ENCODE measurements at regions not wholly inside any gene's neighbourhood (a gene's known extent, or its start where the extent isn't known, plus 50 kb on each side); places are given as distances from the start of the nearest gene placed in this dataset.

DNA sequence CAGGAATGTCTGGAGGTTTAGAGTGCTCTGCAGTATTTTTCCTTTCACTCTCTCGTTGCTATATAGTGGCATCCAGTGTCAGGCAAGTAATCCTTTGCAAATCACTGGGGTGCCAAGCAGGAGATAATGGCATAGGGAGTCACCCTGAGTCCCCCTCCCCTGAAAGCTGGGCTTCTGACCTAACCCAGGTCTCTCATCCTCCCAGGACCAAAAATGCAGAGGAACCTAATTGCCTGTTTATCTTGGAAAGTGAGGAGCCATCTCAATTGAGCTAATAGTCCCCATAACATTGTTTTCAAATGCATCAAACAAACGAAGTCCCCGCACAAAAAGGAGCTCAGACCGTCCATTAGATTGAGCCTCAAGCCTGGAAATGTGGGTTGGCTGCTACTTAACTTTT is 368.0 kb upstream of the IRX2 start:
- intact Hi-C loops (cut with DNase I): no loop called here
- Histone ChIP-seq H3K36me3 (no peaks in the 10 kb centered on the region), H3K4me1 (no peaks in the 10 kb centered on the region), H3K9me3 (no peaks in the 10 kb centered on the region), H3K4me3 (no peak overlapping the region), H3K27ac (no peak overlapping the region), H3K27me3 (peaks cover 16% of the 10 kb centered on the region)
- TF ChIP-seq, protein P1, sequence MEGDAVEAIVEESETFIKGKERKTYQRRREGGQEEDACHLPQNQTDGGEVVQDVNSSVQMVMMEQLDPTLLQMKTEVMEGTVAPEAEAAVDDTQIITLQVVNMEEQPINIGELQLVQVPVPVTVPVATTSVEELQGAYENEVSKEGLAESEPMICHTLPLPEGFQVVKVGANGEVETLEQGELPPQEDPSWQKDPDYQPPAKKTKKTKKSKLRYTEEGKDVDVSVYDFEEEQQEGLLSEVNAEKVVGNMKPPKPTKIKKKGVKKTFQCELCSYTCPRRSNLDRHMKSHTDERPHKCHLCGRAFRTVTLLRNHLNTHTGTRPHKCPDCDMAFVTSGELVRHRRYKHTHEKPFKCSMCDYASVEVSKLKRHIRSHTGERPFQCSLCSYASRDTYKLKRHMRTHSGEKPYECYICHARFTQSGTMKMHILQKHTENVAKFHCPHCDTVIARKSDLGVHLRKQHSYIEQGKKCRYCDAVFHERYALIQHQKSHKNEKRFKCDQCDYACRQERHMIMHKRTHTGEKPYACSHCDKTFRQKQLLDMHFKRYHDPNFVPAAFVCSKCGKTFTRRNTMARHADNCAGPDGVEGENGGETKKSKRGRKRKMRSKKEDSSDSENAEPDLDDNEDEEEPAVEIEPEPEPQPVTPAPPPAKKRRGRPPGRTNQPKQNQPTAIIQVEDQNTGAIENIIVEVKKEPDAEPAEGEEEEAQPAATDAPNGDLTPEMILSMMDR (IDR thresholded peaks at IDR 0.05): no peak
- ATAC-seq (no peak), DNase-seq (no peak)

DNA sequence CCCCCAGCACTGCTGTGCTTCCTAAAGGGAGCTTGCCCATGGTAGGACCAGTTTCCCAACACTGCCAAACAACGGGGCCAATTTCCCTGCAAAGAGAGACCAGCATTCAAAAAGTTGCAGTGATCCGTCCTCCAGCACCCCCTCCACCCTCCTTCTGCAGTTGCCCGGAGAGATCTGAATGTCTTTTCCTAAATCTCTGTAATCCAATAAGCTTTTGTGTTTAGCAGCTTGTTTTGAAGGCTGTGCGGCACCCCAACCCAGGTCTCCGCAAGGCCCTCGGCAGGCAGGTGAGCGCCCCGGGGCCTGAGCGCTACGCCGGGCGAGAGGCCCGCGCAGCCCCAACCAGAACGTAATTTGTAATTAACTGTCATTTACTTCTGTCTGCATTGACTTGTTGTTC is 366.9 kb upstream of the IRX2 start:
- peak; percentile 19 for DNase-seq
- H3K27me3 ChIP-seq: peaks cover 16% of the 10 kb centered on the region
- H3K4me1 ChIP-seq: no peaks in the 10 kb centered on the region
- no peak overlapping the region for H3K4me3 ChIP-seq
- intact Hi-C loops (cut with DNase I): no loop called here
- H3K9me3 ChIP-seq: no peaks in the 10 kb centered on the region
- H3K27ac ChIP-seq: no peak overlapping the region
- TF ChIP-seq, protein P1 (IDR thresholded peaks at IDR 0.05): no peak
- ATAC-seq: no peak
- no peaks in the 10 kb centered on the region for H3K36me3 ChIP-seq

DNA sequence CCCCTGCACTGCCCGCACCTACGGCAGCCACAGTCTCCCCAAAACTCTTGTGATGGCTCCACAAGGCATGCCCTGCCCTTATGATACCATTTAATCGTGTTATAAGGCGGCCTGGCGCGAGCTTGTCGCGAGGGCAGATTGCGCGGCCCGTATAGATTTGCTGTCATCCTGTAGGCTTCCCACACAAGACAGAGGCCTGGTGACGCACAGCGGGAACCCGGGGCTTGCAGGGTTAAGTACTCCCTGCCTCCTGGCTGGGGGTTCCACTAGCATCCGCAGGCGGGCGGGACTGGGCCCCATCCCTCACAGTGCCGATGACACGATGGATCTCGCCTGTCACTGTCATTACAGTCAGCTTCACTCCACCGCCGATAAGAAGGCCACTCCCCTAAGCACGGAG is 364.9 kb upstream of the IRX2 start:
- TF ChIP-seq, protein P1 (IDR thresholded peaks at IDR 0.05): no peak
- peak; percentile 34 for DNase-seq
- H3K4me1 ChIP-seq: no peaks in the 10 kb centered on the region
- H3K4me3 ChIP-seq: no peak overlapping the region
- H3K27me3 ChIP-seq: peaks cover 13% of the 10 kb centered on the region
- H3K27ac ChIP-seq: no peak overlapping the region
- no peaks in the 10 kb centered on the region for H3K9me3 ChIP-seq
- H3K36me3 ChIP-seq: no peaks in the 10 kb centered on the region
- intact Hi-C loops (cut with DNase I): no loop called here
- ATAC-seq: no peak

DNA sequence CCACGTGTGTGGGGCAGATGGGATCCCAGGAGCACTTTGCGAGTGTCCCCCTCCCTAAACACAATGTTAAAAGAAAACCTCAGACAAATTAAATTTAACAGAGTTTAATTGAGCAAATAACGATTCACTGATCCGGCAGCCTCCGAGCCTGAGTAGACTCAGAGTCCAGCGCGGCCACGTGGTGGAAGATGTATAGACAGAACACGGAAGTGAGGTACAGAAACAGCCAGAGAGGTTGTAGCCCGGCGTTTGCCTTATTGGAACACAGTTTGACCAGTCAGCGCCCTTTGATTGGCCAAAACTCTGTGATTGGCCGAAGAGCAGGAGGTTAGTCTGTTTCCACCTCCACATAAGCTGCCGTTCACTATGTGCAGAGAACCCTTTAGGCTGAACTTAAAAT is 363.0 kb upstream of the IRX2 start:
- DNase-seq (peak; percentile 35), ATAC-seq (no peak)
- H3K4me1 ChIP-seq: no peaks in the 10 kb centered on the region
- intact Hi-C loops (cut with DNase I): no loop called here
- H3K4me3 ChIP-seq: no peak overlapping the region
- H3K27ac ChIP-seq: no peak overlapping the region
- TF ChIP-seq, protein P1 (IDR thresholded peaks at IDR 0.05): no peak
- H3K27me3 ChIP-seq: peaks cover 11% of the 10 kb centered on the region
- no peaks in the 10 kb centered on the region for H3K9me3 ChIP-seq
- no peaks in the 10 kb centered on the region for H3K36me3 ChIP-seq

DNA sequence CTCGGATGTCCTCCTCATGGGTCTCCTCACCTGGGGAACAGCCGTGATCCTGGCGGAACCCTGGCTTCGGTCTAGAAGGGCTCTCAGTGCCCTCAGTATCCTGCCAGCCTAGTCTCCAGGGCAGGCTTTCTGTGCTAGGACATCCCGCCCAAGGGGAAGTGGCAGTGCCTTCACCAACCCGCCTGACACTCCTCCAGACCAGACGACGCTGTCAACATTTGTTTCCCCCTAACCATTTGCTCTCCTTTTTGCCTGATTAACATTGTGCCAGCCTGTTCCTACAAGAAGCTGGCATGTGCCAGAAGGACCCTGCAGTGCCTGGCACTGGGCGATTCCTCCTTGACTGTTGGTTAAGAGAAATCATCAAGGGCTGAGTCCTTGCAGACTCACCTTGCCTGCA is 358.9 kb upstream of the IRX2 start:
- H3K27me3 ChIP-seq: no peaks in the 10 kb centered on the region
- ATAC-seq: no peak
- H3K4me3 ChIP-seq: no peak overlapping the region
- peak; percentile 31 for DNase-seq
- no peaks in the 10 kb centered on the region for H3K4me1 ChIP-seq
- H3K36me3 ChIP-seq: no peaks in the 10 kb centered on the region
- no peaks in the 10 kb centered on the region for H3K9me3 ChIP-seq
- H3K27ac ChIP-seq: no peak overlapping the region
- TF ChIP-seq, protein P1 (IDR thresholded peaks at IDR 0.05): no peak
- intact Hi-C loops (cut with DNase I): no loop called here

DNA sequence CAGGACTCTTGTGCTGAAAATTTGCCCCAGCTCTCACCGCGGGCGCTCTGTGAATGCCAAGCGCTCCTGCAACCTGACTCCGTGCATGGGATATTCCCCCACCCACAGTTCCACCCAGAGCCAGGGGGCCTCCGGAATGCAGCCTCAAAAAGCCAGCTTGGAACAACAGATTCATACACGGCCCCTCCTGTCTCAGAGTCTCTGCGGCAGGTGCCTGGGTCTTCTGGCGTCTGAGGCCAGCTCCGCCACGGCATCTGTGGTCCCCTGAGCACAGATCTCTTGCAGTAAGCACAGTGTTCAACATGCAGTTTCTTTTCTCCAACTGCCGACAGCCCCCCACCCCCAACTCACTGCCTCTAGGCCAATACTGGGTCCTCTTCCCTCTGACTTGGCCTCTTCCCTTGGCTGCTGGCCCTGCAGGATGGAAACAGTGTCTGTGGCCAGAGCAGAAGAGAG is 355.7 kb upstream of the IRX2 start:
- ATAC-seq (no peak), DNase-seq (peak; percentile 41)
- Histone ChIP-seq H3K4me1 (no peaks in the 10 kb centered on the region), H3K27ac (no peak overlapping the region), H3K36me3 (no peaks in the 10 kb centered on the region), H3K9me3 (no peaks in the 10 kb centered on the region), H3K4me3 (no peak overlapping the region), H3K27me3 (peaks cover 4% of the 10 kb centered on the region)
- TF ChIP-seq, protein P1 (IDR thresholded peaks at IDR 0.05): no peak
- intact Hi-C loops (cut with DNase I): no loop called here

Measured in upper lobe of right lung (tissue), 1 donor.